H1 (cell line): ENCODE measurements at regions not wholly inside any gene's neighbourhood (a gene's known extent, or its start where the extent isn't known, plus 50 kb on each side); places are given as distances from the start of the nearest gene placed in this dataset.

Experiments
- CTCF ChIA-PET: fragments of 300-600 bp; sonication (Branson Sonifier 250); formaldehyde crosslinking; loops from one replicate; lab custom pipeline; 2021; ENCODE audit not compliant: partially characterized antibody; lab: Charles Lee
- POLR2A ChIA-PET: fragments of 300-600 bp; sonication (Branson Sonifier 250); formaldehyde crosslinking; loops from one replicate; lab custom pipeline; 2021; ENCODE audit warnings: inconsistent platforms; ENCODE audit not compliant: partially characterized antibody; lab: Charles Lee
- DNase-seq, 2 experiments: peaks; one replicate each; pipeline versions ENCODE4 v3.0.0 to v3.0.0-alpha.2; 2010 to 2022; ENCODE audit warnings: low spot score in 2 of 2, low read depth in 1 of 2, mixed read lengths in 1 of 2
- FAIRE-seq: peaks from 2 replicates; lab custom pipeline; 2011; peaks lifted over from hg19 to GRCh38; lab: Jason Lieb, UNC
- H2AFZ ChIP-seq: 2 replicates; pipeline ENCODE4 v1.8.1; 2012; ENCODE audit warnings: low read length, inconsistent platforms
- H2AK5ac ChIP-seq: 2 replicates; pipeline ENCODE4 v1.6.1; 2013; ENCODE audit warnings: low read depth, low read length
- H2BK120ac ChIP-seq: replicated peaks from 2 replicates; pipeline ENCODE3; 2013; ENCODE audit warnings: low read depth, low read length, inconsistent platforms
- H2BK12ac ChIP-seq: 2 replicates; pipeline ENCODE4 v1.6.1; 2013; ENCODE audit warnings: low read depth, low read length
- H2BK15ac ChIP-seq: 2 replicates; pipeline ENCODE4 v1.6.1; 2013; ENCODE audit warnings: low read length
- H2BK20ac ChIP-seq: 2 replicates; pipeline ENCODE4 v1.6.1; 2013; ENCODE audit warnings: low read length
- H2BK5ac ChIP-seq: 2 replicates; pipeline ENCODE4 v1.6.1; 2013; ENCODE audit warnings: low read depth, low read length
- H3K14ac ChIP-seq: 2 replicates; pipeline ENCODE4 v1.6.1; 2013; ENCODE audit warnings: inconsistent platforms; ENCODE audit not compliant: insufficient read length
- H3K18ac ChIP-seq: 2 replicates; pipeline ENCODE4 v1.6.1; 2013; ENCODE audit warnings: low read length; ENCODE audit errors: extremely low read depth
- H3K23ac ChIP-seq: 2 replicates; pipeline ENCODE4 v1.6.1; 2013; ENCODE audit warnings: inconsistent platforms; ENCODE audit not compliant: insufficient read length
- H3K23me2 ChIP-seq: 2 replicates; pipeline ENCODE4 v1.6.1; 2013; ENCODE audit warnings: low read depth, low read length
- H3K27ac ChIP-seq: 2 replicates; pipeline ENCODE4 v1.6.1; 2011; ENCODE audit warnings: low read depth, low read length, inconsistent platforms
- H3K27me3 ChIP-seq, 4 experiments: replicated peaks in 1 of 4; 1 replicate in 1 of 4; 2 replicates in 3 of 4; pipeline versions ENCODE4 v1.6.1 to v1.8.1; 2011 to 2013; ENCODE audit warnings: low read length in 3 of 4, mild to moderate bottlenecking in 3 of 4, inconsistent platforms in 2 of 4, mixed read lengths in 2 of 4, moderate library complexity in 1 of 4; ENCODE audit not compliant: control insufficient read depth in 3 of 4, insufficient read depth in 3 of 4; ENCODE audit errors: extremely low read depth in 1 of 4
- H3K36me3 ChIP-seq, 4 experiments: 2 replicates each; pipeline versions ENCODE4 v1.6.1 to v1.8.1; 2011 to 2013; ENCODE audit warnings: mild to moderate bottlenecking in 4 of 4, low read length in 3 of 4, moderate library complexity in 2 of 4, control low read depth in 1 of 4, inconsistent platforms in 1 of 4; ENCODE audit not compliant: insufficient read depth in 4 of 4, control insufficient read depth in 2 of 4
- H3K4ac ChIP-seq: replicated peaks from 2 replicates; pipeline ENCODE3; 2013; ENCODE audit warnings: low read length, low read depth, mixed read lengths, inconsistent platforms; ENCODE audit not compliant: insufficient read length
- H3K4me1 ChIP-seq, 4 experiments: replicated peaks in 1 of 4; 1 replicate in 1 of 4; 2 replicates in 3 of 4; pipeline versions ENCODE4 v1.6.1 to v1.8.1; 2011 to 2013; ENCODE audit warnings: low read length in 3 of 4, inconsistent platforms in 2 of 4, mixed read lengths in 1 of 4; ENCODE audit not compliant: insufficient read depth in 4 of 4, control insufficient read depth in 3 of 4
- H3K4me2 ChIP-seq, 2 experiments: 2 replicates each; pipeline versions ENCODE4 v1.6.1 to v1.8.1; 2011 to 2013; ENCODE audit warnings: low read depth in 2 of 2, low read length in 2 of 2, control low read depth in 1 of 2, inconsistent platforms in 1 of 2, mild to moderate bottlenecking in 1 of 2; ENCODE audit not compliant: insufficient read depth in 1 of 2
- H3K4me3 ChIP-seq, 4 experiments: fragments of 200-600, 300-600 bp in 1 of 4; sonication (generic), shearing (Covaris generic), sonication (Bioruptor Twin) in 1 of 4; 2 replicates each; pipeline versions ENCODE4 v1.5.1 to v1.8.1; 2011 to 2016; ENCODE audit warnings: low read length in 4 of 4, low read depth in 3 of 4, control low read depth in 2 of 4, inconsistent platforms in 2 of 4, mild to moderate bottlenecking in 2 of 4, mixed read lengths in 1 of 4, moderate library complexity in 1 of 4; ENCODE audit not compliant: insufficient read depth in 2 of 4; ENCODE audit errors: extremely low read depth in 1 of 4
- H3K56ac ChIP-seq: replicated peaks from 2 replicates; pipeline ENCODE3; 2013; ENCODE audit warnings: low read depth, mild to moderate bottlenecking, mixed read lengths, low read length, inconsistent platforms; ENCODE audit not compliant: insufficient read length
- H3K79me1 ChIP-seq: 2 replicates; pipeline ENCODE4 v1.6.1; 2013; ENCODE audit warnings: low read depth, low read length, control low read depth
- H3K79me2 ChIP-seq, 2 experiments: 2 replicates each; pipeline versions ENCODE4 v1.6.1 to v1.8.1; 2012 to 2013; ENCODE audit warnings: low read length in 2 of 2, mild to moderate bottlenecking in 2 of 2, inconsistent platforms in 1 of 2; ENCODE audit not compliant: insufficient read depth in 2 of 2, control insufficient read depth in 1 of 2
- H3K9ac ChIP-seq, 4 experiments: replicated peaks in 1 of 4; 1 replicate in 1 of 4; 2 replicates in 3 of 4; pipeline versions ENCODE4 v1.6.1 to v1.8.1; 2011 to 2013; ENCODE audit warnings: low read depth in 3 of 4, low read length in 3 of 4, control low read depth in 2 of 4, mild to moderate bottlenecking in 2 of 4, moderate library complexity in 2 of 4, inconsistent platforms in 1 of 4; ENCODE audit errors: extremely low read depth in 1 of 4
- H3K9me3 ChIP-seq, 2 experiments: 2 replicates each; pipeline versions ENCODE4 v1.6.1 to v1.8.1; 2012 to 2013; ENCODE audit warnings: mild to moderate bottlenecking in 2 of 2, moderate library complexity in 2 of 2, control low read depth in 1 of 2, inconsistent platforms in 1 of 2, low read depth in 1 of 2, low read length in 1 of 2, mixed read lengths in 1 of 2; ENCODE audit not compliant: insufficient read depth in 2 of 2
- H4K20me1 ChIP-seq, 2 experiments: replicated peaks in 1 of 2; 2 replicates each; pipeline versions ENCODE3 to v1.8.1; 2011 to 2013; ENCODE audit warnings: inconsistent platforms in 2 of 2, low read length in 2 of 2, mild to moderate bottlenecking in 1 of 2; ENCODE audit not compliant: insufficient read depth in 2 of 2, control insufficient read depth in 1 of 2
- H4K5ac ChIP-seq: 2 replicates; pipeline ENCODE4 v1.6.1; 2013; ENCODE audit warnings: low read length, low read depth, mixed read lengths, inconsistent platforms; ENCODE audit not compliant: insufficient read length
- H4K8ac ChIP-seq: 2 replicates; pipeline ENCODE4 v1.8.0; 2013; ENCODE audit warnings: mild to moderate bottlenecking, moderate library complexity, low read length, inconsistent platforms; ENCODE audit not compliant: insufficient read depth; ENCODE audit errors: extremely low read depth
- H4K91ac ChIP-seq: replicated peaks from 2 replicates; pipeline ENCODE3; 2013; ENCODE audit warnings: low read length, mixed read lengths, inconsistent platforms; ENCODE audit not compliant: insufficient read length
- BRCA1 ChIP-seq: IDR thresholded peaks from 2 replicates; pipeline ENCODE4 v1.6.1; 2012; ENCODE audit warnings: low read depth, low read length, improper control_type of control experiment
- CHD2 ChIP-seq: IDR thresholded peaks from 2 replicates; pipeline ENCODE4 v1.6.1; 2012; ENCODE audit warnings: low read length, improper control_type of control experiment
- EP300 ChIP-seq, 2 experiments: IDR thresholded peaks; 1 replicate in 1 of 2; 2 replicates in 1 of 2; pipeline ENCODE4 v1.6.1; 2011 to 2012; ENCODE audit warnings: low read depth in 2 of 2, low read length in 2 of 2, mild to moderate bottlenecking in 2 of 2, borderline replicate concordance in 1 of 2, inconsistent platforms in 1 of 2, moderate library complexity in 1 of 2
- GABPA ChIP-seq: IDR thresholded peaks from 2 replicates; pipeline ENCODE4 v1.6.1; 2011; ENCODE audit warnings: mild to moderate bottlenecking, low read length, moderate library complexity, borderline replicate concordance; ENCODE audit not compliant: insufficient read depth
- KDM4A ChIP-seq: IDR thresholded peaks from one replicate; pipeline ENCODE4 v1.7.1; 2012; ENCODE audit warnings: low read depth, mild to moderate bottlenecking, moderate library complexity, low read length, inconsistent platforms; ENCODE audit not compliant: severe bottlenecking
- SAP30 ChIP-seq: fragments of 300-600 bp; sonication (generic); IDR thresholded peaks from 2 replicates; pipeline ENCODE4 v1.7.1; 2012; ENCODE audit warnings: low read length, moderate library complexity, mild to moderate bottlenecking, inconsistent platforms; ENCODE audit not compliant: insufficient read depth, insufficient replicate concordance
- SIRT6 ChIP-seq: IDR thresholded peaks from one replicate; pipeline ENCODE4 v1.7.1; 2012; ENCODE audit warnings: low read length, inconsistent platforms
- TAF7 ChIP-seq: optimal IDR thresholded peaks from 2 replicates; pipeline ENCODE3; 2011; ENCODE audit warnings: low read depth, mild to moderate bottlenecking, inconsistent platforms, low read length, moderate library complexity, borderline replicate concordance
- TEAD4 ChIP-seq: IDR thresholded peaks from 2 replicates; pipeline ENCODE4 v1.6.1; 2012; ENCODE audit warnings: low read depth, low read length, inconsistent platforms, mixed read lengths
- TF ChIP-seq, protein P1 (sequence below): IDR thresholded peaks from 2 replicates; pipeline ENCODE4 v1.6.1; 2011; ENCODE audit warnings: low read length, improper control_type of control experiment
- TF ChIP-seq, protein P2 (sequence below): IDR thresholded peaks from 2 replicates; pipeline ENCODE4 v1.6.1; 2012; ENCODE audit warnings: inconsistent platforms

DNA sequence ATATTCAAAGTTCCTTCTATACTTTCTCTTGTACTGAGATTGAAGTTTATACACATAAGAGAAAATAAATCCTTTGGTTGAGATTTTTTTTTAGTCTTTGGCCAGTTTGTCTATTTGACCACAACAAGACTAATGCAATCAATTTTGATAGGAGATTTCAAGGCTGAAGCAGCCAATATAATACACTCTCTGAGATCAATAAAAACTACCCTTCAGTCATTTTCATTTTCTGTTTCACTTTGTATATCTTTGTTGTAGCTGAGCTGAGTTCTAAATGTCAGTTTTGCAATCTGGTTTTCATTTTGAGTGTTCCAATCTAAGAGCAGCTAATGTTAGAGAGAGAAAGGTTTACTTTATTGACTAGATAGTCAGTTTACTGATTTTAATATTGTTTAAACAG lies 623.8 kb upstream of the ROBO1 start:
- no peak overlapping the region for H2BK15ac ChIP-seq
- no peak overlapping the region for H2AFZ ChIP-seq
- H3K4me1 ChIP-seq: no peaks in the 10 kb centered on the region
- no peak overlapping the region for H2AK5ac ChIP-seq
- no peaks in the 10 kb centered on the region for H3K27me3 ChIP-seq
- H3K9me3 ChIP-seq: no peaks in the 10 kb centered on the region
- H4K8ac ChIP-seq: no peak overlapping the region
- no peak overlapping the region for H3K9ac ChIP-seq
- H4K91ac ChIP-seq: no peak overlapping the region
- no peaks in the 10 kb centered on the region for H4K20me1 ChIP-seq
- H3K79me1 ChIP-seq: no peaks in the 10 kb centered on the region
- H3K4me3 ChIP-seq: no peak overlapping the region
- no peak for DNase-seq
- no peak overlapping the region for H2BK5ac ChIP-seq
- H2BK20ac ChIP-seq: no peak overlapping the region
- H3K14ac ChIP-seq: no peak overlapping the region
- no peak overlapping the region for H3K4me2 ChIP-seq
- CTCF ChIA-PET: no interaction called here
- H3K56ac ChIP-seq: no peak overlapping the region
- no peak overlapping the region for H2BK12ac ChIP-seq
- H3K23me2 ChIP-seq: no peaks in the 10 kb centered on the region; the same call in 1 of the 2 replicates
- H4K5ac ChIP-seq: no peak overlapping the region
- no peak overlapping the region for H2BK120ac ChIP-seq
- no peak for FAIRE-seq
- no peaks in the 10 kb centered on the region for H3K79me2 ChIP-seq
- H3K23ac ChIP-seq: no peak overlapping the region
- no peak overlapping the region for H3K27ac ChIP-seq
- POLR2A ChIA-PET: no interaction called here
- no peaks in the 10 kb centered on the region for H3K36me3 ChIP-seq
- no peak overlapping the region for H3K4ac ChIP-seq
- H3K18ac ChIP-seq: no peak overlapping the region
- no peak for TF ChIP-seq CHD2
- TF ChIP-seq, protein P1, sequence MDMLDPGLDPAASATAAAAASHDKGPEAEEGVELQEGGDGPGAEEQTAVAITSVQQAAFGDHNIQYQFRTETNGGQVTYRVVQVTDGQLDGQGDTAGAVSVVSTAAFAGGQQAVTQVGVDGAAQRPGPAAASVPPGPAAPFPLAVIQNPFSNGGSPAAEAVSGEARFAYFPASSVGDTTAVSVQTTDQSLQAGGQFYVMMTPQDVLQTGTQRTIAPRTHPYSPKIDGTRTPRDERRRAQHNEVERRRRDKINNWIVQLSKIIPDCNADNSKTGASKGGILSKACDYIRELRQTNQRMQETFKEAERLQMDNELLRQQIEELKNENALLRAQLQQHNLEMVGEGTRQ: no peak
- no peak for TF ChIP-seq EP300 (IDR thresholded peaks at IDR 0.05; ENCODE audit: borderline replicate concordance in 1 of 2, low read depth in 2 of 2, low read length in 2 of 2)
- TF ChIP-seq, protein P2, sequence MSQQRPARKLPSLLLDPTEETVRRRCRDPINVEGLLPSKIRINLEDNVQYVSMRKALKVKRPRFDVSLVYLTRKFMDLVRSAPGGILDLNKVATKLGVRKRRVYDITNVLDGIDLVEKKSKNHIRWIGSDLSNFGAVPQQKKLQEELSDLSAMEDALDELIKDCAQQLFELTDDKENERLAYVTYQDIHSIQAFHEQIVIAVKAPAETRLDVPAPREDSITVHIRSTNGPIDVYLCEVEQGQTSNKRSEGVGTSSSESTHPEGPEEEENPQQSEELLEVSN: no peak
- no peak for TF ChIP-seq SIRT6
- TF ChIP-seq TAF7: no peak
- TF ChIP-seq KDM4A: no peak
- no peak for TF ChIP-seq GABPA
- TF ChIP-seq BRCA1: no peak
- TF ChIP-seq TEAD4: no peak
- no peak for TF ChIP-seq SAP30
